ENCODE measurements at regions not wholly inside any gene's neighbourhood (a gene's known extent, or its start where the extent isn't known, plus 50 kb on each side); places are given as distances from the start of the nearest gene placed in this dataset.
"Not testable (repeated sequence)": the region's sequence is repeated elsewhere in the genome, so short reads cannot be mapped to it uniquely, and the experiment has no call there.

GRCh38 chr20:12112665-12113064 lies 195.0 kb downstream of the BTBD3 start:
- ATAC-seq (no peak), DNase-seq (ENCODE audit: low spot score) (no peak)

- DNase-seq (ENCODE audit: low spot score) (no peak), ATAC-seq (no peak)
Measured at GRCh38 chr20:12113075-12113467, 195.4 kb downstream of the BTBD3 start.

DNA sequence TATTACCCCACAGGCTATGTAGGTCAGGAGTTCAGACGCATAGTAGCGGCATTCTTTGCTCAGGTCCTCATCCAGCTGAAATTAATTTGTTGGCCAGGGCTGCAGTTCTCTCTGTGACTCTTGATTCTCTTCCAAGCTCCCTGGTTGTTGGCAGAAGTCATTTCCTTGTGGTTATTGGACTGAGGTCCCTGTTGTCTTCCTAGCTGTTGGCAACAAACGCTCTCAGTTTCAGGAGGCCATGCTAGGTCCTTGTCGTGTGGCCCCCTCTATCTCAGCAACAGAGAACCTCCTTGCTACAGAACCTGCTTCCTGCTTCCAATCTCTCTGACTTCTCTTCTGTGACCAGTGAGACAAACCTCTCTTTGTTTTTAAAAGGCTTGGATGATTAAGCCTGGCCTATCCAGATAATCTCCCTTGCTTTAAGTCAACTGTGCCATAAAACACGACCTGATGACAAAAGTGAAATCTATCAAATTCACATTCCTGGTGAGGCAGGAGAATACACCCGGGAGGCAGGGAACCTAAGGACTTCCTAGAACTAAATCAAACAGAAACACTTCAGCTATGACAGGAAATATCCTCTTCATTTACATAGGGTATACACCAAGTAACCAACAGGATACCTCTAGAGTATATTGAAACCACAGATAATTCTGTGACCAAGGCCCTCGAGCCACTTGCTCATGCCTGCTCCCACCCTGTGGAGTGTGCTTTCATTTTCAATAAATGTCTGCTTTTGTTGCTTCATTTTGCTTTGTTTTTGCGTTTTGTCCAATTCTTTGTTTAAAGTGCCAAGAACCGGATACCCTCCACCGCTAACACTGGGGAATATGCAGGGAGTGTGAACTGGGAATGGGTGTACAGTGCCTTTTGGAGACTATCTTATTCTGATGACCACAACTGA lies 196.0 kb downstream of the BTBD3 start:
- DNase-seq (ENCODE audit: low spot score) (peak; percentile 52), ATAC-seq (peak; percentile 82)

DNA sequence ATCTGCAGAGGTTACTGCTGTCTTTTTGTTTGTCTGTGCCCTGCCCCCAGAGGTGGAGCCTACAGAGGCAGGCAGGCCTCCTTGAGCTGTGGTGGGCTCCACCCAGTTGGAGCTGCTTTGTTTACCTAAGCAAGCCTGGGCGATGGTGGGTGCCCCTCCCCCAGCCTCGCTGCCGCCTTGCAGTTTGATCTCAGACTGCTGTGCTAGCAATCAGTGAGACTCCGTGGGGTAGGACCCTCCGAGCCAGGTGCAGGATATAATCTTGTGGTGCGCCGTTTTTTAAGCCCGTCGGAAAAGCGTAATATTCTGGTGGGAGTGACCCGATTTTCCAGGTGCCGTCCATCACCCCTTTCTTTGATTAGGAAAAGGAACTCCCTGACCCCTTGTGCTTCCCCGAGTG lies 211.4 kb downstream of the BTBD3 start:
- DNase-seq (ENCODE audit: low spot score): not testable (repeated sequence)

GRCh38 chr20:12129532-12129931 lies 211.8 kb downstream of the BTBD3 start:
- not testable (repeated sequence) for DNase-seq (ENCODE audit: low spot score); ATAC-seq

More for the DNA sequence above, 211.4 kb downstream of the BTBD3 start:
- ATAC-seq: not testable (repeated sequence)

DNA sequence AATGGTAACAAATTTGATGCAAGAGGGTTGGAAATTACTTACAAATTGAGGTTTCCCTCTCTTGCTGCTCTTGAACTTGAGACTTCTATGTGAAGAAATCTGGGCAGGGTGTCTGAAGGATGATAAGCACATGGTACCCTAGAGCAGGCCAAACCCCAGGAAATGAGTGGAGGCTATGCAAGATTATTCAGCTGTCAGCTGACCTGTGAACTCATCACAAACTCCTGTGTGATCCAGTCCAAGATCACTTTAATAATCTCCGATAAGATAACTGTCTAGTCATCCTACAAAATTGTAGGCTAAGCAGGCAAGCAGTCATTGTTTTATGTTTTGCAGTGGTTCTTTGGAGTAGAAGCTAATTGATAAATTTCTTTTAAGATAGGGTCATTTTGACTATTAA lies 213.1 kb downstream of the BTBD3 start:
- DNase-seq (ENCODE audit: low spot score) (no peak), ATAC-seq (no peak)

DNA sequence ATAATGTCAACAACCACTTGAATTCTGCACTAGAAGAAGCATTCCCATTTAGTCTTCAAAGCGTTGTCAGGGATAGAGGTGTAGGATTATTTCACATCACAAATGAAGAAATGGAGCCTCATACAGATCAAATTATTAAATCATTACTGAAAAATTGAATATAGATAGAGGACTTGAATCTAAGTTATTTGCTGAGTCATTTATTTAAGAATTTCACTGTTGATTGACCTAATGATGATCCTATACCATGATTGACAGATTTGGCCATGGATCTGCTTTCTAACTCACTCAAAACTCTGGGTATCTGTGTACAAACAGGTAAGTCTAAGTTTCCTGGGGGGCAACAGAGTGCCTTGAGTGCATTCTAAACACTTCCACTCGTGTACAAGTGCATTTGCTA lies 215.9 kb downstream of the BTBD3 start:
- DNase-seq (ENCODE audit: low spot score) (no peak), ATAC-seq (no peak)

DNA sequence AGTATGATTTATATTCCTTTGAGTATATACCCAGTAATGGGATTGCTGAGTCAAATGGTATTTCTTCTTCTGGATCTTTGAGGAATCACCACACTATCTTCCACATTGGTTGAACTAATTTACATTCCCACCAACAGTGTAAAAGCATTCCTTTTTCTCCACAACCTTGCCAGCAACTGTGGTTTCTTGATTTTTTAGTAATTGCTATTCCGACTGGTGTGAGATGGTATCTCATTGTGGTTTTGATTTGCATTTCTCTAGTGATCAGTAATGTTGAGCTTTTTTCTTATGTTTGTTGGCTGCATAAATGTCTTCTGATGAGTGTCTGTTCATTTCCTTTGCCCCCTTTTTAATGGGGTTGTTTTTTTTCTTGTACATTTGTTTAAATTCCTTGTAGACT lies 228.3 kb downstream of the BTBD3 start:
- not testable (repeated sequence) for ATAC-seq; DNase-seq (ENCODE audit: low spot score)

DNA sequence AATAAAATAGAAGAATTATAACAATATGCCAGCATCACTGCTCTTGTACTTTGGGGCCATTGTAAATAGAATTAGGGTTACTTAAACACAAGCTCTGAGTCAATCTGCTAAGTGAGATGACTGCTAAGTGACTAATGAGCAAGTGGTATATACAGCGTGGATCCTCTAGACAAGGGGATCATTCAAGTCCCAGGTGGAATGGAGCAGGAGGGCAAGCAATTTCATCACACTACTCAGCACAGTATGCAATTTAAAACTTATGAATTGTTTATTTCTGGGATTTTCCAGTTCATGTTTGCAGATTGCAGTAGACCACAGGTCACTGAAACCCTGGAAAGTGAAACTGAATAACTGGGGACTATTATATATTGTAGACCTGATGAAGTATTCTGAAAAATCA lies 235.3 kb downstream of the BTBD3 start:
- DNase-seq (ENCODE audit: low spot score) (no peak), ATAC-seq (no peak)

GRCh38 chr20:12153628-12154027 lies 235.9 kb downstream of the BTBD3 start:
- no peak for ATAC-seq
- DNase-seq (ENCODE audit: low spot score): no peak

GRCh38 chr20:12156252-12156651 lies 238.6 kb downstream of the BTBD3 start:
- DNase-seq (ENCODE audit: low spot score) (no peak), ATAC-seq (no peak)

- DNase-seq (ENCODE audit: low spot score) (no peak), ATAC-seq (no peak)
Measured at GRCh38 chr20:12159261-12159660, 241.6 kb downstream of the BTBD3 start.

DNA sequence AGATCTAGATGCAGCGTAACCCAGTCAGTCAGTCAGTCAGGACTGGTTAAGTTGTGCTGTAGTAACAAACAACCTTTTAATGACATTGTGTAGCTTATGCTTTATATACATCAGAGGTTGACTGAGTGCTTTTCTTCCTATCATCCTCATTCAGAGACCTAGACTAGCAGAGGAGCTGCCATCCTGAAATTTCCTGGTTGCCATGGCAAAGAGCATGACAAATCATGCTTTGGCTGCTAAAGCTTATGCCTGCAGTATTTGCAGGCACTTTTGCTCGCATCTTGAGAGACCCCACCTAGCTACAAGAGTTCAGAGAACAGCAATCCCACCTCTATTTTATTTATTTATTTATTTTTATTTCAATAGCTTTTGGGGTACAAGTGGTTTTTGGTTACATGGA lies 244.0 kb downstream of the BTBD3 start:
- no peak for ATAC-seq

DNA sequence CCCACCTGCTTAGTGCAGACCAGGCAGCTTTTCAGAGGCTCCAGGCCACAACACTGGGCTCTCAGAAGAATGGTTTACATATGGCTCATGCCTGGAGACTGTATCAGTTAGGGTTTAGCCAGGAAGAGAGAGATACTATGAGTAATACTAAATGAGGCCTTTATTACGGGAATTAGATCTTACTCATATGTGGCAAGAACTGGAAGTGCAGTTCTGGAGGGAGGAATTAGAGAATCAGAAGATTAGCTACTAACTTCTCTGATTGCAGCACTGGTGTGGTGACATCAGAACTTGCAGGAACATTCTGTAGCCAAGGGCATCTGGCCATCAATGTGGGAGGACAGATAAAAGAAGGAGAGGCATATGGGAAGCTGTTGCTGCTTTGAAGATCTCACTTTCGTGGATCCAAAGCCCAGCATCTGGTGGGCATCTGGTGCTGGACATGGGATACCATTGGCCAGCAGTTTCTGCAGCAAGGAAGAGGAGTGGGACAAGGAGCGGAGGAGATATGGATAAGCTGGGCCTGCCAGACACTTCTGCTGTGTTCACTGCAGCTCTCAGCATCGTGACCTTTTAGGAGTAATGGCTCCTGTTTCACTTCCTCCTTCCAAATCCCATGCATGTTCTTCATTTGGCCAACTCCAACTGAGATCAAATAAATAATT lies 248.5 kb downstream of the BTBD3 start:
- ATAC-seq (no peak), DNase-seq (ENCODE audit: low spot score) (no peak)

More for the DNA sequence above, 244.0 kb downstream of the BTBD3 start:
- DNase-seq (ENCODE audit: low spot score): no peak

DNA sequence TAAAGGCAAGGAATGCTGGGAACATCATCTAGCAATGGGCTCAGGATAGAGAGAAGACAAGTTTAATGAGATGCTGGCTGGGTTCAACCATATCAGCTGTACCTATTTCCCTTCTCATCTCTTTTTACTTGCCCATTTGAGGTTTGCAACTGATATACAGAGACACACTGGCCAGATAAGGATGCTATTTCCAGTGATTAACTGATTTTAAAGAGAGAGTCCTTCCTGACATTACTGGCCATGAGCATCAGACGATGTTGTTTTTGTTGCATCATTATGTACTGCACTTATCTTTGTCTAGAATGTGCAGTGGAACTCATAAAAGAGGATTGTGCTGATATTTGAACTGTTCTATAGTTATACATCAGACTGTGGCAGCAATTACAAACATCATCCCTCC lies 252.7 kb downstream of the BTBD3 start:
- DNase-seq (ENCODE audit: low spot score) (no peak), ATAC-seq (no peak)

GRCh38 chr20:12171923-12172524 lies 254.3 kb downstream of the BTBD3 start:
- no peak for DNase-seq (ENCODE audit: low spot score)
- no peak for ATAC-seq

DNA sequence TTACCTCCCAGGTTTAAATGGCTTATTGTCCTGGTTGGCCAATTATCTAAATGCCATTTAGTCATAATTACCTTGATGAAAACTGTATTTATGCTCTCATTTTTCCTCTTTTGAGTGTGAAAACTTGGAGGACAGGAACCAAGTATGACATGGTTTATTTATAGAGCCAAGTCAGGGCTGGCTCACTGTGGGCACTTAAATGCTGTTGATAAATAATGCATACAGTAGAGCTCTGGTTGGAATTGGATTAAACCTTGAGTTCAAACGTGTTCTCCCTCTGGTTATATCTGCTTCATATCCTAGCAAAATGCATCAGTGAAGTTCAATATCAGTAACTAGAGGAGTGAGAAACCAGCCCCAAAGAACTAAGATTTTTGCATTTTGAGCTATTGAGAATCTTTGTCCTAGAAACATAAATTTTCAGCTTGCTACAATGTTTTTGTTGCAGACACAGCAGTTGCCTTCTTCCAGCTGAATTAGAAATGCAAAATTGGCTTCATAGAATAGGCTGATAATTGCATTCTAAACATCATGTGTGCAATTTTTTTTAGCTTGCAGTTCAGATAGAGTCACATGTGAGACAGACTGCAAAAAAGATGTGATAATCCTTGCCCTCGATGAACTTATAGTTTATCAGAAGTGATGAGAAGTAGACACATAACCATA lies 255.8 kb downstream of the BTBD3 start:
- DNase-seq (ENCODE audit: low spot score) (no peak), ATAC-seq (no peak)

DNA sequence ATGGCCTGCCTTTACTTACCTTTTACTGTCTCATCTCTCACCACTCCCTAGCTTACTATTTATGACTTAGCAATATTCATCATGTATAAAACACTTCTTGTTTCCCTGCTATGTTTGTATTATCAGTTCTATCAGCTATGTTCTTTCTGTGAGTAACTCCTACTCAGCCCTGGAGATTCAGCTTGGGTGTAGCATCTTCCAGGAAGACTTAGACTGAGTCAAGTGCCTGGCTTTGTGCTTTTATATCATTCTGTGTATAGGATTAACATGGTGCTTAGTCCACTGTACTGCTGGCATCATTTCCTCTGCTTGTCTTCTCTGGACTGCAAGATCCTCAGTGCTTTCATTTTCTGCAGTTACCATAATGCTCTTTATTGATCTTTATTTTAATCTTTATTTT lies 257.8 kb downstream of the BTBD3 start:
- ATAC-seq: no peak
- DNase-seq (ENCODE audit: low spot score): no peak

DNA sequence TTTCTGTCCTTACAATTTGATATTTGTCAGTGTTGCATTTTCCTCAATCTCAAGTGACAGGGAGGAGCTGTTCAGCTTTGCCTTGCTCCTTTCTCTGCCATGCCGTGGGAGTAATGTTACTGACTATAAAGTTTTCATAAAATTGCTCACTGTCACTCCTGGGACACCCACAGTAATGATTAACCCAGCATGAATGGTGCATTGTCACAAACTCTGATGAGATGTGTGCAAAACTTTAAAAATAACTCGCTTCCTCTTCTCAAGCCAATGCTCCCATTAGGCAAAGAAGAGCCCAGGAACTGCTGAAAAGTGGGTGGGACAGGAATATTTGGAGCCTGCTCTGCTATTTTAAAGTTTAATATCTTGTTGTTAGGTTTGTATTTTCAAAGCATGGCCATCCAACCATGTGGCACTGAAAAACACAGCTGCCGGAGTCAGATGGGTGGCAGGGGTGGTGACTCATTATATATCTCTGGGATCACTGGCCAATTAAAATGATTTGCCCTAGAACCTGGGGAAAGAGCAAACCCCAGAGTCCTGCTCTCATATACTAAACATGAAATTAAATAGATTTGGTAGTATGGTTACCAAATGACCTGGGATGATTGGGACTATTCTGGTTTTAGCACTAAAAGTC lies 260.1 kb downstream of the BTBD3 start:
- ATAC-seq: no peak
- no peak for DNase-seq (ENCODE audit: low spot score)

DNA sequence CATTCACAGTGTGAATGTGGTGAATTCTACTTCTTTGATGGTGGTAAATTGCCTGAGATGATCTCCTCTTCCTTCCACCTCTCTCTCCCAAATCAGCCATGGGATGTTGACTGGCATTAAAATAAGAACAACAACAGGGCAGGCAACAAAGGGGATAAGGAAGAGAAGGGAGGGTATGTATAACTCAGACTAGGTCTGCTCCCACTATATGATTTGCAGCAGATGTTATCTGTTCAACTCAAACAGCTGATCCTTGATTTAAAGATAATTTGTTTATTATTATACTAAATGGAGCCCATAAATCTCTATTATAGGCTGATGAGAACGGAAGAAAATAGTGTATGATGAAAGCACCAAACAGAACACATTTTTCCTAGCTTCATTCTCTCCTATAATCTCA lies 262.0 kb downstream of the BTBD3 start:
- DNase-seq (ENCODE audit: low spot score) (no peak), ATAC-seq (no peak)
